Inferior parietal cortex (tissue), 1 donor: ENCODE measurements at regions not wholly inside any gene's neighbourhood (a gene's known extent, or its start where the extent isn't known, plus 50 kb on each side); places are given as distances from the start of the nearest gene placed in this dataset.
A peak's percentile ranks its signal among the peaks of the same experiment; 100 is the strongest.

Source experiments
- DNase-seq: peaks from one replicate; pipeline ENCODE4 v3.0.0-alpha.2; 2016; ENCODE audit errors: extremely low spot score

DNA sequence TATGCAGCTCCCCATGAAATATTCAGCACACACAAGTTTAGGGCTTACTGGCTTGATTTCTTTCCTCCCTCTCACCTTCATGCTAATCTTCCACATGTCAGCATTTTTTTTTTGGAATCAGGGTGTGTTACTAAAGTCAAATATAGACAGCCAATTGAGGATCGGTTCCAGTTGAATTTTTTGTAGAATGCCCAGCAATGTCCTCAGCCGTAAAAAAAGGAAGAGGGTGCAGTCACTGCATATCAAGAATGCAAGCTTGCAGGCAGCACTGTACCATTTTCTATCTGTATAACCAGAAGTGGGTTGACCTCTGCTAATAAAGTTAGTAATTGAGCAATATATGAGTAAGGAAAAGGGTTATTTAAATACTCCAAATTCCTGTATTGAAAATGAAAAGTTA, 51.4 kb upstream of the CHMP2B start:
- DNase-seq = no peak

GRCh38 chr3:87173776-87174175, 53.3 kb upstream of the CHMP2B start:
- DNase-seq = no peak

- no peak for DNase-seq
These were observed 54.0 kb upstream of the CHMP2B start for GRCh38 chr3:87173071-87173470.

- peak; percentile 90 for DNase-seq
These were observed 59.3 kb upstream of the CHMP2B start for GRCh38 chr3:87167628-87168456.

DNA sequence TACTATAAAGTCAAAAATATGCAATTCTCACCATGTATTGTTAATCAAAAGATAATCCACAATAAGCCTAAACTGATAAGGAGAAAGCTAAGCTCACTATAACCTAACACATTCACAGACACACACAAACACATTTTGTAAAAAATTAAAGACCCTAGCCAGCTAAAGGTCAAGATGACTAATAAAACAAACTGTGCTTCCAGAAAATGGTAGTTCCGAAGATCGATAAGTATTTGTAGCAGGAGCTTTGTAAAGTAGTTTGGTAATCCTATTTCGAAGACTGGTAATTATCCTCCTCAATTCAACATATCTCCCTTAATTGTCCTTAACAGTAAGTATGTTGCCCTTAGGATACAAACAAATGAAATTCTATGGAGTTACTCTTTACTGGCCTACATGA, 62.9 kb upstream of the CHMP2B start:
- DNase-seq = no peak

DNA sequence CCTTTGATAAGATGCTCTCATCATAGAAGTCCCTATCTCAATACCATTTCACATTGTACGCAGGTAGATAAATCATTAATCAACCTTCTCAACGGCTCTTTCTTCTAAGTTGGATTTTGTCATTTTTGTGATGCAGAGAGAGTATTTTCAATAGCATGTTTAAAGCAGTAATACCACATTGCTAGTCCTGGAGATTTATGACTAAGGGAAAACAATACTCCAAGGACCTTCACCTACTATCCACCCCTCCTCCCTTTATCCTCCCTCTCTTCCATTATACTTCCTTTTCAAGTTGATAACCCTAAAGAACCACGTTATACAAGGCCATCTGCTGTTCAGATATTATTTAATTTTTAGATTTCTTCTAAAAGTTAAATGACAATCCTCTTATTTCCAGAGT, 65.3 kb upstream of the CHMP2B start:
- DNase-seq = no peak

GRCh38 chr3:87161417-87161816, 65.7 kb upstream of the CHMP2B start:
- no peak for DNase-seq

GRCh38 chr3:87161013-87161412, 66.1 kb upstream of the CHMP2B start:
- DNase-seq = no peak

DNA sequence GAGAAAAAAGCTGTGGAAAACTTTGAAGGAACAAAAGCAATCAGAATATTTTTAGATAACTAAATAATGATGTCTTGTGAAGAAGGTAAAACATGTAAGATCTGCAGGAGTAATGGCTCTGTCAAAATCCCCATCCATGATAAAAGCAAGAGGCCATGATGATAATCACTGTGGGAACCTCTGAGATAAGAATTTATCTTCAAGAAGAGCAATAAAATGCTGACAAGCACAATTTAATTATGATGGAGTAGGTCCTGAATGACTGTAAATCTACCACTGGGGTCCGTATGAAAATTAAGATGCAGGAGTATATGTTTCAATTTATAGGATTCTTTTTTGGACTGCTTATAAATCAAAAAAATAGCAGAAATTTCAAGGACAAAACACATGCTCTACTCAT, 68.3 kb upstream of the CHMP2B start:
- DNase-seq = no peak

GRCh38 chr3:87148020-87148419, 79.1 kb upstream of the CHMP2B start:
- no peak for DNase-seq

GRCh38 chr3:87147562-87147961, 79.5 kb upstream of the CHMP2B start:
- DNase-seq = no peak

DNA sequence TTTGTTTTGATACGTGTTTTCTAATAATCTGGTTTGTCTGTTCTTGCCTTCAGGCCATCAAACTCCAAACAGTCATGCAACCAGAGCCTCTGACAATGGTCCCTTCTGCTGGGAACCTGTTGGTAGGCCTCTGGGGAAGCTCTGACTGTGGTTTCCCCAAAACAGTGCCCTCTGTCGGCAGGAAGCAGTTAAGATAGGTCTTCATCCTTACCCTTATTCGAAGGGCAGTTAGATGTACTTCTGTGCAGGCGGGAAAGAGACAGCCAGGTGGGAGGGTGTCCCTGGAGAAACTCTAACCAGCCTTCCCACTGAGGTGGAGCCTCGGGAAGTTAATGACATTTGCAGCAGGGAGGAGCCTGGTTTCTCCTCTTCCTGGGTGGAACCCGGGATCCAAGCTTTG, 81.6 kb upstream of the CHMP2B start:
- DNase-seq = no peak

DNA sequence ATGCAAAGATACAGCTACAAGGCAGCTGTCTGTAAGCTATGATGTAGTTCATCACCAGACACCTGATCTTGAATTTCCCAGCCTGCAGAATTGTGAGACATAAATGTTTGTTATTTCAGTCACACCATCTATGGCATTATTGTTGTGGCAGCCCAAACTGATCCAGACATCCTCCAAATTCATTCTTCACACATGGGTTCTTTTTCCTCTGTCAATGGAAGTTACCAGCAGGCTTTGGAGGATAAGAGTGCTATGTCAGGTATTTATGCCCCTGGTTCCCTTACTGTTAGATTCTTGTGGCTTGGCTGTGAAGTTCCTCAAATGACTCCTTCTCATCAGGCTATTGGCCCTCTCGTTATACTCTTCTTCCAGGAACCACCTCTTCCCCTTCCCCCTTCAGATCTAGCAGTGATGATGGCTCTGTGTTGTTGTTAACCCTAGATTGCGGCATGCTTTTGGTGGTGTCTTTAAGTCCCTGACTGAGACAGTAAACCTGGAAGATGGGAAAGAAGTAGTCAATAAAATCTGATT, 91.0 kb upstream of the CHMP2B start:
- DNase-seq = no peak

DNA sequence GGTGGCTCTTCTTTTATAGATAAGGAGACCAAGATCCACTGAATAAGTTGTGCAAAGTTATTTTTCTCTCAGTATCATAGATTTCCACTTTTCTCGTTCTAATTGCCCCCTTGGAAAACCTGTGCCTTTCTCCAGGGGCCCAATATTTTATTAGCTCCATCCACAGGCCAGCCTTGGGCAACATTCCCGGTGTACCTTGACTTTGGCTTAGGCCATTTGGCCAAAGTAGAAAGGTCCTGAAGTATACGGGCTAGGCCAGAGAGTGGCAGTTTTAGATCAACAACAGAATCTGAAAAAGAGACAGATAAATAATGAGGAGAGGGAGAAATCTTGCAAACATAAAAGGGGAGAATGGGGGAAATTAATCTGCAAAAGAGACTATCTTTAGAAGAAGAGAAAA, 91.7 kb upstream of the CHMP2B start:
- no peak for DNase-seq

DNA sequence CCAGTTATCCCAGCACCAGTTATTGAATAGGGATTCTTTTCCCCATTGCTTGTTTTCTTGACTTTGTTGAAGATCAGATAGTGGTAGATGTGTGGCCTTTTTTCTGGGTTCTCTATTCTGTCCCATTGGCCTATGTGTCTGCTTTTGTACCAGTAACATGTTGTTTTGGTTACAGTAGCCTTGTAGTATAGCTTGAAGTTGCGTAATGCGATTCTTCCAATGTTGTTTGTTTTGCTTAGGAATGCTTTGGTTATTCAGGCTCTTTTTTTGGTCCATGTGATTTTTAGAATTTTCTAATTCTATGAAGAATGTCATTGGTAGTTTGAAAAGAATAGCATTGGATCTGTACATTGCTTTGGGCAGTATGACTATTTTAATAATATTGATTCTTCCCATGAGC, 94.3 kb upstream of the CHMP2B start:
- DNase-seq = no peak

- DNase-seq = no peak
These were observed 99.1 kb upstream of the CHMP2B start for GRCh38 chr3:87128006-87128405.

- no peak for DNase-seq
These were observed 99.8 kb upstream of the CHMP2B start for GRCh38 chr3:87127281-87127680.

DNA sequence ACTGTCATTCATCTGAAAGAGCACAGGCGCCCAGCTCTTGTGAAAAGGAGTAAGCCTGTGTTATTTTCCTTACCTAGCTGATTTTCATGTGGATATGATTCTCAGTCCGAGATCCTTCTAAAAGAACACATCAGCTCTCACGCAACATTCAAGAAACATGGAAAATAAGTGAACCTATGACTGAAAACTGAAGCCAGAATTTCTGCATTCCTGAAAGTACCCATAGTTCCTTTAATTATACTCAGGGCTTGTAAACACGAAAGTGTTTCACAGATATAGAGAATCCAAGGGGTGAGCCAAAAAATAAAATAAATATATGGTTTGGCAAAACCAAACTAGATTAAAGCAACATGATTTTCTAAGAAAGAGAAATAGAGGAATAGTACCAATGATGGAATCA, 100.8 kb upstream of the CHMP2B start:
- DNase-seq = no peak

DNA sequence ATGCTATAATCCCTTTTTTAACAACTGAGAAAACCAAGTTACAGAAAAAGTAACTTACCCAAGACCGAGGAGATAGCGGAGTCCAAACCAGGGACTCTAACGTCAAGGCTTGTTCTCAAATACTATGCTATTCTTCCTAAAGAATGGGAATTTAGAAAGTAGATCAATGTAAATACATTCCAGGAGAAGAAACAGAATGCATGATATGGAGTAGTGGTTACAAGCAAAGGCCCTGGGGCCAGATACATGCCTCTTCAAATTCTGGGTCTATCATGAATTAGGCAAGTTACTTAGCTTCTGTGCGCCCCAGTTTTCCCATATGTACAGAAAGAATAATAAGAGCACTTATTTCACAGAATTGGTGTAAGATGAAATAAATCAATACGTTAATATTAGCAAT, 102.0 kb upstream of the CHMP2B start:
- DNase-seq = no peak

DNA sequence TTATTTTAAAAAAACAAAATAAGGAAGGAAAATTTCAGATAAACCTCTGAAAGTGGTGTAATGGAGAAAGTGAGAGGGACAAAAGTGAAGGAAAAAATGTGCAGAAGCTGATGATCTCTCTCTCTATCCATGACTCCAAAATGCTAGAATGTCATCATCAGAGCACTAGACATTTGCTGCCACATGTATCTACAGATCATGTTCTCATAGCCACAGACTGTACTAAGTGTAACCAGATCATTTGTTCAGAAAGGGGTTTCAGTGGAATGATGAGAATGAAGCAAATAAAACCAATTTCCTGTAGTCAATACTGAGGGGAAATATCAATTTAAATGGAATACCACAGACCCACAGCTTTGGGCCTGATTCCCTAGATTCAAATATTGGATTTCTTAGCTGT, 104.3 kb upstream of the CHMP2B start:
- no peak for DNase-seq

GRCh38 chr3:87121856-87122255, 105.3 kb upstream of the CHMP2B start:
- DNase-seq = no peak

DNA sequence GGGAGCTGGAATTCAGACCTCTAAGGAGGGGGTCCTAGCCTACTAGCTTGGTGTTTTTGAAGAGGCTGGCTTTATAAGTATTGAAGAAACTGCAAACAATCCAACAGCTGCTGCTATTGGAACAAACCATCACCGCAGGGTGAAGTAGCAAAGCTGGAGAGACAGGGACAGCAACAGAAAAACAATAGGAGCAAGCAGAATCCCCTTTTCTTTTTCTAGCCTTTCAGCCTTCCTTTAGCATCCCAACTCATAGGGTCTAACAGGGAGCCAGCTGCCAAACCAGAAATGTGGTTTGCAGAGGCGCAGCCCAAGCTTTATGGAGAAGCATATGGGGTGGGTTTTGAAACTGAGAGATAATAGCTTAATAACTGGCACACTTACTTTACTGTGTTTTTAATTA, 106.2 kb upstream of the CHMP2B start:
- no peak for DNase-seq

- DNase-seq = no peak
These were observed 106.9 kb upstream of the CHMP2B start for GRCh38 chr3:87120236-87120635.

DNA sequence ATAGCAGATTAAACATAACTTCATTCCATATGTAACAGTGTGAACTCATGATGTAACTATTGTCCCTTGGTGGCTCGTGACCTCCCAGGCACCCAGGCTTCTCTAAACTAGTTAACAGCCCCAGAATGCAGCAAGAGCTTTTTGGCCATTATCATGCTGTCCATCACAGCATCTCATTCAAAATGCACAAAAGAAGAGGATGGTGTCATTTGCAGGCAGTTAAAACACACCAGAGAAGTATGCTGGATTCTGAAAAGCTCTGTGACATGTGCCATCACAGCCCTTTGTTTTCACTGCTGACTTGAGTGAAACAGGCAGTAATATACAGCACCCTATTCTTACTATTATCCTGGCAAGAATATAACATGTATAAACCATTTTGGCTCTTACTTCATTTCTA, 117.6 kb upstream of the CHMP2B start:
- DNase-seq = no peak
